Right cardiac atrium (tissue), 5 donors: ENCODE measurements at regions not wholly inside any gene's neighbourhood (a gene's known extent, or its start where the extent isn't known, plus 50 kb on each side); places are given as distances from the start of the nearest gene placed in this dataset.
"Not testable (repeated sequence)": the region's sequence is repeated elsewhere in the genome, so short reads cannot be mapped to it uniquely, and the experiment has no call there.

ENCODE experiments used
- ATAC-seq, 2 donors: fragments of 200-7000 bp; cut with Tn5 transposase; one replicate each; pipeline versions ENCODE4 v1.8.0 to v1.9.1; 2020; ENCODE audit warnings: moderate library complexity in 2 of 2, mild to moderate bottlenecking in 1 of 2
- DNase-seq, 3 donors: peaks; one replicate each; pipeline ENCODE4 v3.0.0-alpha.2; 2020
- H3K27ac ChIP-seq: one replicate; pipeline ENCODE4 v1.5.1; 2013; ENCODE audit warnings: mild to moderate bottlenecking, low read length, control low read depth, moderate library complexity
- H3K27me3 ChIP-seq: one replicate; pipeline ENCODE4 v1.6.1; 2013; ENCODE audit not compliant: control insufficient read depth, insufficient read depth
- H3K4me1 ChIP-seq: one replicate; pipeline ENCODE4 v1.6.1; 2013; ENCODE audit warnings: low read length; ENCODE audit not compliant: control insufficient read depth, insufficient read depth
- H3K4me3 ChIP-seq: one replicate; pipeline ENCODE4 v1.5.1; 2013; ENCODE audit warnings: low read length, control low read depth
- H3K9me3 ChIP-seq: one replicate; pipeline ENCODE4 v1.6.1; 2013; ENCODE audit warnings: low read length; ENCODE audit not compliant: control insufficient read depth
- WGBS: extraction: QIAGEN DNeasy Blood & Tissue Kit; methylation state at CpG from one replicate; pipeline ENCODE4 v1.1.7; 2013; 5-methylcytosine and 5-hydroxymethylcytosine counted together
- intact Hi-C, 4 donors: fragments of 100-400 bp; cut with DNase I; formaldehyde crosslinking; loops; one replicate each; pipeline versions ENCODE4 v1.11.0 to v1.14.0; 2022 to 2023
- donor health status: healthy with polysubstance abuse.
- donor health status: DM: no; HTN: yes; CAD: no.
- donor health status: DM: no; HTN: no; CAD: no.
- donor health status: DM: no; HTN: yes; CAD: no; lungs with severe emphysema.
- donor health status: DM: yes; HTN: yes; CAD: no.

- Histone ChIP-seq H3K4me3 (no peak overlapping the region), H3K4me1 (no peaks in the 10 kb centered on the region), H3K9me3 (no peaks in the 10 kb centered on the region), H3K27me3 (no peaks in the 10 kb centered on the region), H3K27ac (no peak overlapping the region)
- WGBS: 71% methylated on average over 1 of the region's 1 CpG
- intact Hi-C loops: loop anchor here in 1 of 4 donors (10.0 kb wide), 1 partner anchor 55 kb away; no protein-coding TSS in a partner anchor
- ATAC-seq (no peak), DNase-seq (no peak)
Measured at GRCh38 chr9:68619636-68620035, 79.0 kb upstream of the TMEM252 start.

DNA sequence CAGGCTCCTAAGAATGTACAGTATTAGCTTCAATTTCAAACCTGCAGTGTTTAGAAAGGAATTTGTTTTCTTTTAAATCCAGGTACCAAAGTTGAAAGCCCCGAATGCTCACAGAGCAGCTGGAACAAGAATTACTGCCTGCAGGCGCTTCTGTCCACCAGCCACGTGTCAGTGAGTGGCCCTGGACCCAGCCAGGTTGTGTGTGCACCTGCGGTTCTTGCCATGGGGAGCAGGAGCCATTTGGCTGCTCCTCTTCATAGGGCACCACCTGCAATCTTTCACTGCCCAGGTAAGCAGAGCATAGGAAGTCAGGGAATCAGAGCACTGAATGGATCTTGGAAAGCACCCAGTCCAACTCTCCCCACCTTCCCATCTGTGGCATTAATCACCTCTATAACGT lies 79.5 kb upstream of the PIP5K1B start:
- H3K9me3 ChIP-seq: no peaks in the 10 kb centered on the region
- H3K27ac ChIP-seq: no peak overlapping the region
- DNase-seq (no peak), ATAC-seq (no peak)
- H3K4me3 ChIP-seq: no peak overlapping the region
- H3K27me3 ChIP-seq: no peaks in the 10 kb centered on the region
- intact Hi-C loops: no loop called here
- 72% methylated on average over 5 of the region's 5 CpGs for WGBS
- H3K4me1 ChIP-seq: no peaks in the 10 kb centered on the region

DNA sequence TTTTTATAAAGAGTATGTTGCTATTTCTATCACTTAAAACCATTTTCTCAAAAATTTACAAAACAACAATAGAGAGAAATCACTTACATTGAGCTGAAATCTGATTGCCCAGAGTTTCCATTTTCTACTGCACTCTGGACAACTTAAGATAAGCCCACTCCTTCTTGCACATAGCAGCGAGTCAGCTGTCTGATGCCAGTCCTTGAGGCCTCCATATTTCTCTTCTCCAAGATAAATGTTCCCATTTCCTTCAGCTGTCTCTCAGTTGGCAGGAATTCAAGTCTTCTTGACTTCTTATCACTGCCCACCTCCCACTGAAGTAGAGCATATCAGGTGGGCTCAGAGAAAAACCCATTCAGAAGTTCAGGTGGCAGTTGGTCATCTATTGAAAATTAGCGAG lies 78.5 kb upstream of the PIP5K1B start:
- H3K27me3 ChIP-seq: no peaks in the 10 kb centered on the region
- H3K4me1 ChIP-seq: no peaks in the 10 kb centered on the region
- no peak overlapping the region for H3K4me3 ChIP-seq
- H3K27ac ChIP-seq: no peak overlapping the region
- no peak for DNase-seq
- intact Hi-C loops: no loop called here
- 70% methylated on average over 2 of the region's 2 CpGs for WGBS
- no peak for ATAC-seq
- no peaks in the 10 kb centered on the region for H3K9me3 ChIP-seq

GRCh38 chr9:68627104-68627503 lies 77.9 kb upstream of the PIP5K1B start:
- H3K4me1 ChIP-seq: no peaks in the 10 kb centered on the region
- H3K9me3 ChIP-seq: no peaks in the 10 kb centered on the region
- no peak for DNase-seq
- no peak overlapping the region for H3K27ac ChIP-seq
- intact Hi-C loops: no loop called here
- no peak overlapping the region for H3K4me3 ChIP-seq
- no peaks in the 10 kb centered on the region for H3K27me3 ChIP-seq
- ATAC-seq: no peak
- 88% methylated on average over 3 of the region's 3 CpGs for WGBS

DNA sequence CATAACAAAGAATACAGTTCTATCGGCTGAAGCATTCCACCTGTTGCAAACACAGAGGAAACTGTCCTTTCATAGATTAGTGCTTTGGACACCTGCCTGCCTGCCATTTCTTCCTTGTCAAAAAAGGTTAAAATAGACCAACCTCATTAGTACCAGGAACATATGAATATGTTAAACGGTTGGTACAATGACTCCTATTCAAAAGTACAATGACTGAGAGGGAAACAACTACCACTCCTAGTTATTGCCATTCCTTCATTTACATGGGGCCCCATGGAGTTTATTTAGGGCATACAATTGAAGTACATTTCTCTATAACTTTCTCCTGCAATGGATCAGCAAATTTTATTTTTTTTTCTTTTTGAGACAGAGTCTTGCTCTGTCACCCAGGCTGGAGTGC lies 77.4 kb upstream of the PIP5K1B start:
- intact Hi-C loops: no loop called here
- WGBS: 54% methylated on average over 2 of the region's 2 CpGs

DNA sequence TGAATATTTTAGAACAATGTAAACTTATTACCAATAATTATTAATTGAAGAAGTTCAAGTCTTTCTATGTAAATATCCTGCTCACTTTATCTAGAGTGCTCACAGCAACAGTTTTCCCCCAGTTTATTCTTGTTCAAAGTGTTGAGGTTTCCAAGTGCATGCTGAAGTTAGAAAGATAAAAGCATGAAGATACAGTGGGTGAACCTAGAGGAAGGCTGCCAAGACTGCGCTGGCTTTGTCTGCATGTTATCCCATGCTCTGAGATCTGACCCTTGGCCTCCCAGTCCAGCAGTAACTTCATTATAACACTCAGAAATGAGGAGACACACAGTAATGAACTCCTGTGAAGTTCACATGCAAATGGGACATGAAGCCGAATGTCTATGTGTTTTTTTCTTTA lies 76.0 kb upstream of the PIP5K1B start:
- H3K4me1 ChIP-seq: no peaks in the 10 kb centered on the region
- DNase-seq (peak in 2 of 3 donors; percentile 48 to 62), ATAC-seq (peak; percentile 37 to 41)
- H3K27ac ChIP-seq: no peak overlapping the region
- intact Hi-C loops: no loop called here
- H3K4me3 ChIP-seq: no peak overlapping the region
- H3K9me3 ChIP-seq: no peaks in the 10 kb centered on the region
- H3K27me3 ChIP-seq: no peaks in the 10 kb centered on the region
- 40% methylated on average over 2 of the region's 2 CpGs for WGBS

More for the DNA sequence above, 77.4 kb upstream of the PIP5K1B start:
- ATAC-seq: no peak
- Histone ChIP-seq H3K27me3 (no peaks in the 10 kb centered on the region), H3K9me3 (no peaks in the 10 kb centered on the region), H3K4me3 (no peak overlapping the region), H3K27ac (no peak overlapping the region), H3K4me1 (no peaks in the 10 kb centered on the region)
- DNase-seq: no peak

GRCh38 chr9:68631811-68632210 lies 73.2 kb upstream of the PIP5K1B start:
- intact Hi-C loops: no loop called here
- no peak for ATAC-seq
- H3K9me3 ChIP-seq: no peaks in the 10 kb centered on the region
- no peak for DNase-seq
- no peak overlapping the region for H3K4me3 ChIP-seq
- no peaks in the 10 kb centered on the region for H3K4me1 ChIP-seq
- H3K27me3 ChIP-seq: no peaks in the 10 kb centered on the region
- 40% methylated on average over 1 of the region's 1 CpG for WGBS
- no peak overlapping the region for H3K27ac ChIP-seq

DNA sequence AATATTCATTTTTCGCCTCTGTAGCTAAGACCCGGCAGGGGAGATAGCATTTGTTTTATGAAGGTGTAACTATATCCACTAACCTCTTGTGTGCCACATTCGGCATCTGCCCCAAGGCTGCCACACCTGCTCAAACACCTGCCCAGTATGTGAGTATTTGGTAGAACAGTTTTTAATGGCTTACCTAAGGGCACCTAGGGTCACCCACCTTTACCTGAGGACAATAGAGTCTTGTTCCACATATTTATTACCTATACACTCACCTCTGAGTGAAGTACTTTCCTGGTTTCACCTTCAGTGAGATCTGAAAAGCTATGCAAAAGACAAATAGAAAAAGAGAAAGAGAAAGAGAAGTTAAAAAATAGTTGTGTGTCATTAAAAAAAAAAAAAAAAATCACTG lies 68.0 kb upstream of the PIP5K1B start:
- no peak for ATAC-seq
- H3K4me1 ChIP-seq: no peaks in the 10 kb centered on the region
- no peak overlapping the region for H3K4me3 ChIP-seq
- WGBS: 85% methylated on average over 3 of the region's 3 CpGs
- DNase-seq: no peak
- H3K9me3 ChIP-seq: no peaks in the 10 kb centered on the region
- H3K27ac ChIP-seq: no peak overlapping the region
- H3K27me3 ChIP-seq: no peaks in the 10 kb centered on the region
- intact Hi-C loops: no loop called here

- H3K27ac ChIP-seq, intact Hi-C loops, DNase-seq, H3K9me3 ChIP-seq, H3K4me3 ChIP-seq, H3K27me3 ChIP-seq, ATAC-seq, H3K4me1 ChIP-seq: not testable (repeated sequence)
- WGBS: 93% methylated on average over 7 of the region's 7 CpGs
Measured at GRCh38 chr9:68639261-68639660, 65.8 kb upstream of the PIP5K1B start.

- Histone ChIP-seq H3K4me3 (no peak overlapping the region), H3K4me1 (no peaks in the 10 kb centered on the region), H3K27ac (no peak overlapping the region), H3K9me3 (no peaks in the 10 kb centered on the region), H3K27me3 (no peaks in the 10 kb centered on the region)
- WGBS: 77% methylated on average over 4 of the region's 4 CpGs
- DNase-seq (no peak), ATAC-seq (no peak)
- intact Hi-C loops: no loop called here
Measured at GRCh38 chr9:68640421-68641089, 64.5 kb upstream of the PIP5K1B start.

- no peak overlapping the region for H3K4me3 ChIP-seq
- no peaks in the 10 kb centered on the region for H3K27me3 ChIP-seq
- ATAC-seq (no peak), DNase-seq (no peak)
- H3K4me1 ChIP-seq: no peaks in the 10 kb centered on the region
- WGBS: 72% methylated on average over 11 of the region's 11 CpGs
- H3K9me3 ChIP-seq: no peaks in the 10 kb centered on the region
- H3K27ac ChIP-seq: no peak overlapping the region
- intact Hi-C loops: no loop called here
Measured at GRCh38 chr9:68643901-68644809, 60.9 kb upstream of the PIP5K1B start.
